ENCODE measurements at regions not wholly inside any gene's neighbourhood (a gene's known extent, or its start where the extent isn't known, plus 50 kb on each side); places are given as distances from the start of the nearest gene placed in this dataset.

DNA sequence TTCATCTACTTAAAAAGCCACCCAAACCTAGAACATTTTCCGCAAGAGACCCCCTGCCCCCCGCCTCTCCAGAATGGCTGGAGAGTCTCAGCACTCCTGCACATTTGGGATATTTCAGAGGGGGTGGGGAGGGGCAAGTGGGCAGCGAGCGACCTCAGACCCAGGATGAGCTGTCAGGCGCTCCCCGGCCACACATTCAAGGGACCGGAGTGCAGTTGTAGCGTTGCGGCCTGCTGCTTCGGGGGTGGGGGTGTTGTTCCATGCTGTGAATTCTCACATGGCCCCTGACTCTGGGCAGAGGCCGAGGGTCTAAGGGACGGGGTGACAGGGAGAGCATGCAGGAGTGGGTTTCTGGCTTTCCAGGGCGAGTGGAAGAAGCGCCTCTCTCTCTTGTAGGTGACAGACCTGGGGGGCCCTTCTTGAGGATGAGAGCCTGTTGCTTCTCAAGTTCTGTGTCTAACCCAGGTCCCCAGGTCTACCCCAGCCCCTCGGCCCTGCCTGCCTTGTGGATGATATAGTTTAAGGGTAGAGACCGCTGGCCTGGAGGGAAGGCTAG lies 231.2 kb downstream of the SEC14L1 start:
- peak; percentile 38 for DNase-seq (ENCODE audit: low spot score)
- H3K4me1 Mint-ChIP-seq (ENCODE audit: unreplicated experiment): peaks cover 72% of the 10 kb centered on the region

DNA sequence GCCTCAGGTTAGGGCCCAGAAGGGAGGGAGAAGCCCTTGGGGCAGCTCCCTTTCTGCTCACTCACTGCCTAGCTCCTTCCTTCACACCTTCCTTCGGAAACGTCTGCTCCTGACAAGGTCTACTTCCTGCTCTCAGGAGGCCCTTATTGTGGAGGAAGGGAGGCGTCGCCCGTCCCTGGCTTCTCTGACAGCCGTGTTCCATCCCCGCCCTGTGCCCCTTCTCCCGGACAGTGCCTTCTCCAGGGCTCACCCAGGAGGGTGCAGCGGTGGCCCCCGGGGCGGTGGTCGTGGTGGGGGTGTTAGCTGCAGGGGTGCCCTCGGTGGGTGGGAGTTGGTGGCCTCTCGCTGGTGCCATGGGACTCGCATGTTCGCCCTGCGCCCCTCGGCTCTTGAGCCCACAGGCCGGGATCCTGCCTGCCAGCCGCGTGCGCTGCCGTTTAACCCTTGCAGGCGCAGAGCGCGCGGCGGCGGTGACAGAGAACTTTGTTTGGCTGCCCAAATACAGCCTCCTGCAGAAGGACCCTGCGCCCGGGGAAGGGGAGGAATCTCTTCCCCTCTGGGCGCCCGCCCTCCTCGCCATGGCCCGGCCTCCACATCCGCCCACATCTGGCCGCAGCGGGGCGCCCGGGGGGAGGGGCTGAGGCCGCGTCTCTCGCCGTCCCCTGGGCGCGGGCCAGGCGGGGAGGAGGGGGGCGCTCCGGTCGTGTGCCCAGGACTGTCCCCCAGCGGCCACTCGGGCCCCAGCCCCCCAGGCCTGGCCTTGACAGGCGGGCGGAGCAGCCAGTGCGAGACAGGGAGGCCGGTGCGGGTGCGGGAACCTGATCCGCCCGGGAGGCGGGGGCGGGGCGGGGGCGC lies 231.9 kb downstream of the SEC14L1 start:
- DNase-seq (ENCODE audit: low spot score): peak; percentile 93
- Mint-ChIP-seq H3K4me3 (ENCODE audit: unreplicated experiment) (peak overlapping the region; percentile 81), H3K36me3 (ENCODE audit: low read depth, unreplicated experiment) (peaks cover 10% of the 10 kb centered on the region), H3K4me1 (ENCODE audit: unreplicated experiment) (peaks cover 72% of the 10 kb centered on the region), H3K27me3 (ENCODE audit: unreplicated experiment) (peaks cover 26% of the 10 kb centered on the region), H3K27ac (ENCODE audit: unreplicated experiment) (peak overlapping the region; percentile 95), H3K9me3 (ENCODE audit: unreplicated experiment) (peaks cover 4% of the 10 kb centered on the region)
- TF ChIP-seq, protein P1, sequence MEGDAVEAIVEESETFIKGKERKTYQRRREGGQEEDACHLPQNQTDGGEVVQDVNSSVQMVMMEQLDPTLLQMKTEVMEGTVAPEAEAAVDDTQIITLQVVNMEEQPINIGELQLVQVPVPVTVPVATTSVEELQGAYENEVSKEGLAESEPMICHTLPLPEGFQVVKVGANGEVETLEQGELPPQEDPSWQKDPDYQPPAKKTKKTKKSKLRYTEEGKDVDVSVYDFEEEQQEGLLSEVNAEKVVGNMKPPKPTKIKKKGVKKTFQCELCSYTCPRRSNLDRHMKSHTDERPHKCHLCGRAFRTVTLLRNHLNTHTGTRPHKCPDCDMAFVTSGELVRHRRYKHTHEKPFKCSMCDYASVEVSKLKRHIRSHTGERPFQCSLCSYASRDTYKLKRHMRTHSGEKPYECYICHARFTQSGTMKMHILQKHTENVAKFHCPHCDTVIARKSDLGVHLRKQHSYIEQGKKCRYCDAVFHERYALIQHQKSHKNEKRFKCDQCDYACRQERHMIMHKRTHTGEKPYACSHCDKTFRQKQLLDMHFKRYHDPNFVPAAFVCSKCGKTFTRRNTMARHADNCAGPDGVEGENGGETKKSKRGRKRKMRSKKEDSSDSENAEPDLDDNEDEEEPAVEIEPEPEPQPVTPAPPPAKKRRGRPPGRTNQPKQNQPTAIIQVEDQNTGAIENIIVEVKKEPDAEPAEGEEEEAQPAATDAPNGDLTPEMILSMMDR (IDR thresholded peaks at IDR 0.05; ENCODE audit: unreplicated experiment): no peak

More for the DNA sequence above, 231.2 kb downstream of the SEC14L1 start:
- H3K27ac Mint-ChIP-seq (ENCODE audit: unreplicated experiment): peak overlapping the region; percentile 95
- H3K9me3 Mint-ChIP-seq (ENCODE audit: unreplicated experiment): peaks cover 4% of the 10 kb centered on the region
- H3K27me3 Mint-ChIP-seq (ENCODE audit: unreplicated experiment): peaks cover 27% of the 10 kb centered on the region
- H3K4me3 Mint-ChIP-seq (ENCODE audit: unreplicated experiment): peak overlapping the region; percentile 81
- H3K36me3 Mint-ChIP-seq (ENCODE audit: low read depth, unreplicated experiment): peaks cover 10% of the 10 kb centered on the region
- TF ChIP-seq, protein P1 (IDR thresholded peaks at IDR 0.05; ENCODE audit: unreplicated experiment): no peak

DNA sequence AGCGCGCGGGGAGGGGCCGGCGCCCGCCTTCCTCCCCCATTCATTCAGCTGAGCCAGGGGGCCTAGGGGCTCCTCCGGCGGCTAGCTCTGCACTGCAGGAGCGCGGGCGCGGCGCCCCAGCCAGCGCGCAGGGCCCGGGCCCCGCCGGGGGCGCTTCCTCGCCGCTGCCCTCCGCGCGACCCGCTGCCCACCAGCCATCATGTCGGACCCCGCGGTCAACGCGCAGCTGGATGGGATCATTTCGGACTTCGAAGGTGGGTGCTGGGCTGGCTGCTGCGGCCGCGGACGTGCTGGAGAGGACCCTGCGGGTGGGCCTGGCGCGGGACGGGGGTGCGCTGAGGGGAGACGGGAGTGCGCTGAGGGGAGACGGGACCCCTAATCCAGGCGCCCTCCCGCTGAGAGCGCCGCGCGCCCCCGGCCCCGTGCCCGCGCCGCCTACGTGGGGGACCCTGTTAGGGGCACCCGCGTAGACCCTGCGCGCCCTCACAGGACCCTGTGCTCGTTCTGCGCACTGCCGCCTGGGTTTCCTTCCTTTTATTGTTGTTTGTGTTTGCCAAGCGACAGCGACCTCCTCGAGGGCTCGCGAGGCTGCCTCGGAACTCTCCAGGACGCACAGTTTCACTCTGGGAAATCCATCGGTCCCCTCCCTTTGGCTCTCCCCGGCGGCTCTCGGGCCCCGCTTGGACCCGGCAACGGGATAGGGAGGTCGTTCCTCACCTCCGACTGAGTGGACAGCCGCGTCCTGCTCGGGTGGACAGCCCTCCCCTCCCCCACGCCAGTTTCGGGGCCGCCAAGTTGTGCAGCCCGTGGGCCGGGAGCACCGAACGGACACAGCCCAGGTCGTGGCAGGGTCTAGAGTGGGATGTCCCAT lies 232.8 kb downstream of the SEC14L1 start:
- TF ChIP-seq, protein P1 (IDR thresholded peaks at IDR 0.05; ENCODE audit: unreplicated experiment): no peak
- DNase-seq (ENCODE audit: low spot score): peak; percentile 63
- Mint-ChIP-seq H3K9me3 (ENCODE audit: unreplicated experiment) (peaks cover 4% of the 10 kb centered on the region), H3K27ac (ENCODE audit: unreplicated experiment) (peak overlapping the region; percentile 99), H3K27me3 (ENCODE audit: unreplicated experiment) (peaks cover 29% of the 10 kb centered on the region), H3K36me3 (ENCODE audit: low read depth, unreplicated experiment) (peaks cover 14% of the 10 kb centered on the region), H3K4me1 (ENCODE audit: unreplicated experiment) (peaks cover 78% of the 10 kb centered on the region), H3K4me3 (ENCODE audit: unreplicated experiment) (peak overlapping the region; percentile 99)

DNA sequence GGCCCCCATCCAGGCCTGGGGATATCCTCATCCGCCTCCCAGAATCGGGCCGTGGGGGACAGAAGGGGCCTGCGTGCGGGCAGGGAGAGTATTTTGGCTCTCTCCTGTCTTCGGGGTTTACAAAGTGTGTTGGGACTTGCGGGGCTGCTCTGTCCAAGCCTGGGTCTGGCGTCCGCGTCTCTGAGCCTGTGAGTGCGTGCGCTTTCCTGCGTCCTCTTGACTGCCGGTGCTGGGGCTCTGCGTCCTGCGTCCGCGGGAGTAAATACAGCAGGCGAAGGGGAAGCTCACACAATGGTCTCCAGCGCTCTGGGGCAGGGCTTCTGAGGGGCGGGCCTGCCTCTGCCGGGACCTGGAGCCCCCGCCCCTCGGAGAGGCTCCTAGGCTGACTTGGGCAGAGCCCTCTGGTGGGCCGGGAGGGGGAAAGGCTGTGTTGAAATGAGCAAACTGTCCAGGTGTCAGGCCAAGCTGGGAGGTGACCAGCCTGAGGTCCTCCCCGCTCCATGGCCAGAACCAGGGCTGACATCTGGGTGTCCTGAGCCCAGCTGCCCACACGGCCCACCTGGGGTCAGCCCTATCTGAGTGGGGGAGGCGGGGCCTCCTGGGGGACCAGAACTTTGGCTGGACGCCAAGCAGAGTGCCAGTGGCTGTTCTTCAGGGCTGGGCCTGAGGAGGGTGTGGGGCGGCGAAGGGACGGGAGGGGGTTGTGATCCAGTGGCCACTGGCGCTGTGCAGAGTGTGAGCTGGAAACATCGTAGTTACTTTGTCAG lies 233.6 kb downstream of the SEC14L1 start:
- H3K9me3 Mint-ChIP-seq (ENCODE audit: unreplicated experiment): peaks cover 4% of the 10 kb centered on the region

More for the DNA sequence above, 233.6 kb downstream of the SEC14L1 start:
- Mint-ChIP-seq H3K4me1 (ENCODE audit: unreplicated experiment) (peaks cover 78% of the 10 kb centered on the region), H3K36me3 (ENCODE audit: low read depth, unreplicated experiment) (peaks cover 15% of the 10 kb centered on the region), H3K27me3 (ENCODE audit: unreplicated experiment) (peaks cover 24% of the 10 kb centered on the region), H3K27ac (ENCODE audit: unreplicated experiment) (peak overlapping the region; percentile 99), H3K4me3 (ENCODE audit: unreplicated experiment) (peak overlapping the region; percentile 99)
- DNase-seq (ENCODE audit: low spot score): peak; percentile 83
- TF ChIP-seq, protein P1 (IDR thresholded peaks at IDR 0.05; ENCODE audit: unreplicated experiment): no peak
